ENCODE measurements at regions not wholly inside any gene's neighbourhood (a gene's known extent, or its start where the extent isn't known, plus 50 kb on each side); places are given as distances from the start of the nearest gene placed in this dataset.

DNA sequence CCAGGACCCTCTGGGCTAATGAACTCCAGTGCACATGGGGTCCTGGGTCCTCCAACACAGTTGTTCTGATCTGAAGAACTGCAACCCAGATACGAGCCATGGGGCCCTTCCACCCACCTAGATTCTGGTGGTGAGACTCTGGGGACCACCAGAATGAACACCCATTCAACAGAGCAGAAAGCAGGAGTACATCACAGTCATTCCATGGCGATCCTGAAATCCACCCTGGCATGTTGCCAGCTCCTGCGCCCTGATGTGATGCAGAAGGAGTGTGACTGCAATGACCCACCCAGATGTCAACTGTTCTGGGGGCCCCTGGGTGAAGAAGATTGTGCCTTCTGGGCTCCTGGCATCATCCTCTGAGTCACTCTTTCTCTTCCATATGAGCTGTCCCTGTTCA lies 211.6 kb downstream of the KIF26A start:
- peaks cover 22% of the 10 kb centered on the region for H3K27me3 Mint-ChIP-seq
- H3K4me1 Mint-ChIP-seq = no peaks in the 10 kb centered on the region
- H3K9me3 Mint-ChIP-seq = peaks cover 4 to 10% (median 7%) of the 10 kb centered on the region in 3 donors
- peaks cover 2% of the 10 kb centered on the region for H3K36me3 Mint-ChIP-seq
- H3K4me3 Mint-ChIP-seq = no peak overlapping the region
- no peak overlapping the region for H3K27ac Mint-ChIP-seq

DNA sequence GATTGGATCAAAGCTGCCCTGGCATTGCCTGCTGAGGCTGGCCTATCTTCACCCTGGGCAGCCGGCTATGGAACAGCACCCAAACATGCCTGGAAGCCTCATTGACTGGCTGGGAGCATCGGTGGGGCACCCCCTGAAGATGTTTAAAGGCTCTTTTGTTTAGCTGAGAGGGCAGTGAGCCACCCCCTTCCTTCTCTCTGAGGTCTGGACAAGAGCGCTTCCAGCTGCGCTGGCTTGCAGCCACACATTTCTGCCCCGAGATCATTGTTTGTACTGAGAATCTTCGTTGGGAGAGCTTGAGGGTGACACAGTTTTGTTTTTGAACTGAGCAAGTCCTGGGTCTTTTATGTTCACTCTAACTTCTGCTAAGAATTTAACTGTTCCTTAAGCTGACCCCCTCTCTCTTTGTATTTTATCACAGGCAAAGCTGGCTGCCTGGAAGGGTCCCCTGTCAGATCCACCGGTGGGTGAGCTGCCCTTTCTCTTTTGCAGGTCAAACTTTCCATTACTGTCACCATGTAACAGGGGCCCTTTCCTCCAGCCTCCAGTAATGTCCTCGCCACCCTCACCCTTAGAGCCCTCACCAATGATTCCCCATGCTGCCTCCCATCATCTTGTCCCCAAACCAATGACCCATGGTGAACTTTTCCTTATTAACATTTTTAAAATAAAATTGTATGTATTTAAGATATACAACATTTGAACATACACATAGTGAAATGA lies 212.2 kb downstream of the KIF26A start:
- H3K4me3 Mint-ChIP-seq = no peak overlapping the region
- H3K27ac Mint-ChIP-seq = no peak overlapping the region
- H3K4me1 Mint-ChIP-seq = no peaks in the 10 kb centered on the region
- peaks cover 2% of the 10 kb centered on the region for H3K36me3 Mint-ChIP-seq
- peaks cover 28% of the 10 kb centered on the region for H3K27me3 Mint-ChIP-seq
- peaks cover 4 to 10% (median 7%) of the 10 kb centered on the region in 3 donors for H3K9me3 Mint-ChIP-seq

DNA sequence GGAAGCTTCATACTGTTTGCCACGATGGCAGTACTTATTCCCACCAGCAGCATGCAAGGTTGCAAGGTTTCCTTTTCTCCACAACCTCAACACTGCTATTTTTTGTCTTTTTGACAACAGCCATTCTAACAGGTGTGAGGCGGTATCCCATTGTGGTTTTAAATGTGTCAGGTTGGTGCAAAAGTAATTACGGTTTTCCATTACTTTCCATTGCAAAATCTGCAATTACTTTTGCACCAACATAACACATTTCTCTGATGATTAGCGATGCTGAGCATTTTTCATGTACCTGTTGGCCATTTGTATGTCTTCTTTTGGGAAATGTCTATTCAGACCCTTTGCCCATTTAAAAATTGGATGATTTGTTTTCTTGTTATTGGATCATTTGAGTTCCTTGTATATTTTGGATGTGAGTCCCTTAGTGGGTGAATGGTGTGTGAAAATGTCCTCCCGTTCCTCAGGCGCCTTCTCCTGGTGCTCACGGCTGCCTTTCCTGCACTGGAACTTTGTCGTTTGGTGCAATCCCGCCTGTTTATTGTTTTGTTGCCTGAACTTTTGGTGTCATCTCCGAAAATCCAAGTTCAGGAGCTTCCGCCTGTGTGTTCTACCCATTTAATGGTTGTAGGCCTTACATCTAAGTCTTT lies 213.6 kb downstream of the KIF26A start:
- peaks cover 4 to 9% (median 7%) of the 10 kb centered on the region in 3 donors for H3K9me3 Mint-ChIP-seq
- no peaks in the 10 kb centered on the region for H3K4me1 Mint-ChIP-seq
- H3K27ac Mint-ChIP-seq = peak overlapping the region in 1 of 3 donors; percentile 43
- H3K27me3 Mint-ChIP-seq = peaks cover 21% of the 10 kb centered on the region
- H3K4me3 Mint-ChIP-seq = no peak overlapping the region
- H3K36me3 Mint-ChIP-seq = peaks cover 2% of the 10 kb centered on the region

DNA sequence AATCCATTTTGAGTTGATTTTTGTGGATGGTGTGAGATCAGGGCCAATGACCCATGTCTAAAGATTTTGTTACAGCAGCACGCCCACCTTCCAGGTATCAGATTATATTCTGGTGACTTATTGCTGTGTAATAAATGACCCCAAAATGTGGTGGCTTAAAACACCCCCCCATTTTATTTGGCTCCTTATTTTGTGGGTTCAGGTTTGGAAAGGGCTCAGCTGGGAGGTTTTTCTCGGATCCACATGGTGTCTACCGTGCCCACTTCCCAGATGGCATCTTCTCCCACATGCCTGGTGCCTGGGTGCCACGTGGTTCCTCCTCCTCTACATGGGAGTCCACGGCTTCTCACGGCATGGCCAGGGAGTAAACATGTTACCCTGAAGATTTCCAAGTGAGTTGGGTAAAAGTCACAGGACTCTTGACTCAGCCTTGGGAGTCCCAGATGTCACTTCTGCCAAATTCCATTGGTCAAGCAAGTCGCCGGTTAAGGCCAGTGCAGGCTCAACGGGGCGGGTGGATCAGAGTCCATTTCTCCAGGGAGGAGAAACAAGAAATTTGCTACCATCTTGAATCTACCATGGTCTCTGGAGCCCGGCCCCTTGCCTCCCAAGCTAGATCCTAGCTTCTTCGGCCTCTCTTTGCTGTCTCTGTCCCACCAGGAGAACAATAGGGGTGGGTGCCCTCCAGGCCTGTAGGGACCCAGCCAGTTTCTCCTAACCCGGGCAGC lies 214.3 kb downstream of the KIF26A start:
- H3K36me3 Mint-ChIP-seq = peaks cover 2% of the 10 kb centered on the region

DNA sequence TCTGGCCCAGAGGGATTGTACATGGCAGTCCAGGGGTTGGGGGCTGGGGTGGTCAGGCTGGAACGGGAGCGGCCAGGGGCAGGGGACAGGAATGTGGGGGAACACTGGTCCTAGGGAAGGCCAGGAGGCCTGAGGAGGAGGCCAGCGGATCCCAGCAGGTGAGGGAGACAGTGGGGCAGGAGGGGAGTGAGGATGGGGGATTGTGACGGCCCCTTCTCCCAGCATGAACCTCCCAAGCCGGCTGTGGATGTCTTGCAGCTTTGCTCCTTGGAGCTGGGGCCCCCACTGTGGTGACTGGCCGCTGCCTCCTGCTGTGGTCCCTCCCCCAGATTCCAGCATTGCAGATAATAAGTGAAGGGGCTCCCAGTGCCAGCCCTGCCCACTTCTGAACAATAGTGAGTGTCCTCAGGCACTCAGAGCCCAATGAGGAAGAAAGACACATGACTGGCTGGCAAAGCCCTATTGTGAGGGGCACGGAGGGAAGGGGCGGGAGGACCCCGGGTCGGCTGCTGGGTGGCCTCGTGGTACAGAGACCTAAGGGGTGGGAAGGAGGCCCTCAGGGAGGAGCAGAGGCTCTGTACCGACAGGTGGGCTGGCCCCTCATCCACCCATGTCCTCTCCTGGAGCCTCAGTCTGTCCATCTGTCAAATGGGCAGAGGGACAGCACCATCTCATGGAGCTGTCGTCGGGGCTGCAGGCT lies 215.0 kb downstream of the KIF26A start:
- no peak overlapping the region for H3K4me3 Mint-ChIP-seq
- H3K4me1 Mint-ChIP-seq = no peaks in the 10 kb centered on the region

More for the DNA sequence above, 214.3 kb downstream of the KIF26A start:
- H3K9me3 Mint-ChIP-seq = peaks cover 3 to 7% (median 5%) of the 10 kb centered on the region in 3 donors
- H3K27me3 Mint-ChIP-seq = peaks cover 22% of the 10 kb centered on the region
- no peak overlapping the region for H3K4me3 Mint-ChIP-seq
- no peaks in the 10 kb centered on the region for H3K4me1 Mint-ChIP-seq
- H3K27ac Mint-ChIP-seq = peak overlapping the region in 1 of 3 donors; percentile 43

DNA sequence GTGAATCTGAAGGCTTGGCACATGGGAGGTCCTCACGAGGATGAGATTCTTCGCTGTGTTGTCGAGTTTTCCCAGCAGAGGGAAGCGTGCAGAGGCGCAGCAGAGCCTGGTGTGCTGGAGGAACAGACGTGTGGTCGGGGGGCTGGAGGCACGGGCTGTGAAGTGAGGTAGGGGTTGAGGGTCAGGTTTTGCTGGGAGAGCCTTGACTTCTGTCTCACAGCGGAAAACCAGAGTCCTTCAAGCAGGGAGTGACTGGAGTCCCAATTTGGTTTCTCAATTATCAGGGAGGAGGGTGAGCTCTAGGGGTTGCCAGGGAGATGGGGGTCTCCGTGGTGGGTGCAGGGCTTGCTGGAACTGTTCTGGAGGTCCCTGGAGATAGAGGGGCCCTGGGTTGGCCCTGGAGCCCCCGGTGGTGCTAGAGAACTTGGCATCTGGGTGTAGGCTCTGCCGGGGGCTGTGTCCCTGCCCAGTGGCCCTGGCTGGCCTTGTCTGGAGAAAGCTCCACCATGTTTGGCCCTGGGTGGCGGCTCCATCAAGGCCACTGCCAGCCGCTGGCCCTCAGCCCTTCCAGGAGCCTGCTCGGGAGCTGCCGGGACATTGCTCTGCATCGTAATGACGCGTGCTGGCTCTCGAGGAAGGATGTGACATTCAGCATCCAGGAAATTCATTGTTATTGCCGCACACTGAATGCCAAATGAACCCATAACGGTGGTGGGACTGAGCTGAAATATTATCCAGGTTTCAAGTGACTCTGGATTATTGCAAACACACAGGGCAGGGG lies 215.7 kb downstream of the KIF26A start:
- H3K36me3 Mint-ChIP-seq = peaks cover 2% of the 10 kb centered on the region
- peaks cover 3 to 5% (median 4%) of the 10 kb centered on the region in 3 donors for H3K9me3 Mint-ChIP-seq
- H3K27me3 Mint-ChIP-seq = peaks cover 22% of the 10 kb centered on the region
- no peaks in the 10 kb centered on the region for H3K4me1 Mint-ChIP-seq
- H3K4me3 Mint-ChIP-seq = peak overlapping the region in 1 of 4 donors; percentile 30
- no peak overlapping the region for H3K27ac Mint-ChIP-seq

More for the DNA sequence above, 215.0 kb downstream of the KIF26A start:
- Mint-ChIP-seq H3K27me3 (peaks cover 22% of the 10 kb centered on the region), H3K9me3 (peaks cover 3 to 6% (median 5%) of the 10 kb centered on the region in 3 donors), H3K27ac (no peak overlapping the region), H3K36me3 (peaks cover 2% of the 10 kb centered on the region)

DNA sequence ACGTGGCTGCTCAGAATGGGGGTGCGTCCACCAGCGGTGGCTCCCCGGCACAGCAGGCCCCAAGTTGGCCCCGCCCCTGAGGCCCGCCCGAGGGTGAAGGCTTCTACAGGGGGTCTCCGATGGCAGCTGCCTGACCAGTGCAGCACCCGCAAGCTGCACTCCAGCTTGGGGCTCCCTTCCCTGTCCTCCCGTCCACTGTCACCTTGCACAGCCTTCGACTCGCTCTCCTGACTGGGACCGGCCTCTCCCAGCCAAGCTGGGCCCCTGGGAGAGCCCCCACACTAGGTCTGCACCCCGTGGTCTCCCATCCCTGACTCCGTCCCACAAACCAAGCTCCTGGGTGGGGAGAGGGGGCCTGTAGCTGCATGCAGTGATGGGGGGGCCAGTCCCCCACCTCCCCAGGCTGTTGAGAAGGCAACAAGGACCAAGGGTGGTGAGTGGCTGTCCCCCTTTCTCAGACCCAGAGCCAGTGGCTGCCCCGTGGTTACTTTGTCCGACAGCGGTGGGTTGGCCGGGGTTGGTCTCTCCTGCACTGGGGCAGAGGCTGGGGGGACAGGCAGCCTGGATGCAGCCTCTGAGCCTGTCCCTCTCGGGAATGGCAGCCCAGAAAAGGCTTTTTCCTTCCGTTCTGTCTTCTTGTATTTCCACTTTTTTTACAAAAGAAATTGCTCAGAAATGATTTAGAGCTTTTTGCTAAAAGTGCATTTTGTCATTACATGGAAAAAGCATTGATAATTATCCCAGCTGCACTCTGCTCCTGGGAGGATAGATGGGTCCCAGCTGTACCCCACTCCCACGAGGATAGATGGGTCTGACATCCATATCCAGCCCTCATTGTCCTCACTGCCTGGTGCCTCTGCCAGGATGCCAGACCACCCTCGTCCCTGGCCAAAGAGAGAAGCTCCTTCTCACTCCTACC lies 217.0 kb downstream of the KIF26A start:
- no peak overlapping the region for H3K27ac Mint-ChIP-seq
- no peaks in the 10 kb centered on the region for H3K4me1 Mint-ChIP-seq
- peaks cover 3 to 4% (median 3%) of the 10 kb centered on the region in 3 donors for H3K9me3 Mint-ChIP-seq
- no peak overlapping the region for H3K4me3 Mint-ChIP-seq
- H3K36me3 Mint-ChIP-seq = peaks cover 2% of the 10 kb centered on the region
- peaks cover 23% of the 10 kb centered on the region for H3K27me3 Mint-ChIP-seq

DNA sequence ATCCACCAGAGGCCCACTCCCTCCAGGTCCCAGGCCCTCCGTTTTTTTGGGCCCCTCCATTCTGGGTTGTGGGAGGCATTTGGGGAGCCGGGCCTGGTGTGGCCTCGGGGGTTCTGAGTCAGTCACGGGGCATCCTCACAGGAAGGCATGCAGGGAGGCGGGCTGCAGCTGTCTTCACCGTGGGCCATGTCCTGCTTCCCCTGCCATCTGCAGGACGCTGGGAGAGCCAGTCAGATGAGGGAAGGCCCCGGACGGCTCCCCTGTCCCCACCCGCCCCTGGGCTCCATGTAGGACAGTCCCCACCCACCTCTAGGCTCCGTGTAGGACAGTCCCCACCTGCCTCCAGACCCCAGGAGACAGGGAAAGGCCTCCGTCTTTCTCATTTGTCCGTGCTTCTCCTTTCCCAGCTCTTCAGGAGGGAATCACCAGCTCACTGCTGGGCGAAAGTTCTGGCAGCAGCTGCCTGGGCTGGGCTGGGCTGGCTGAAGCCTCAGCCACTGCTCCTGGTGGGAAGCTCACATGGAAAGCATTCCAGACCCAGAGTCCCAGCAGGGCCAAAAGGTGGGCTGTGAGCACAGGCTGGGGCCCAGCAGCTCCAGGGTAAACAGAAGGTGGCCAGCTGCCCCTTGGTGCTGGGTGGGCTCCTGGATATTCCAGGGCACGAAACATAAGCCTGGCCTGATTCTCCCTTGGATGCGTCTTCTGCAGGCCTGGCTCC lies 217.8 kb downstream of the KIF26A start:
- Mint-ChIP-seq H3K4me3 (no peak overlapping the region), H3K36me3 (peaks cover 2% of the 10 kb centered on the region), H3K9me3 (peaks cover 2 to 4% (median 3%) of the 10 kb centered on the region in 3 donors), H3K27ac (no peak overlapping the region), H3K4me1 (no peaks in the 10 kb centered on the region), H3K27me3 (peaks cover 24% of the 10 kb centered on the region)

DNA sequence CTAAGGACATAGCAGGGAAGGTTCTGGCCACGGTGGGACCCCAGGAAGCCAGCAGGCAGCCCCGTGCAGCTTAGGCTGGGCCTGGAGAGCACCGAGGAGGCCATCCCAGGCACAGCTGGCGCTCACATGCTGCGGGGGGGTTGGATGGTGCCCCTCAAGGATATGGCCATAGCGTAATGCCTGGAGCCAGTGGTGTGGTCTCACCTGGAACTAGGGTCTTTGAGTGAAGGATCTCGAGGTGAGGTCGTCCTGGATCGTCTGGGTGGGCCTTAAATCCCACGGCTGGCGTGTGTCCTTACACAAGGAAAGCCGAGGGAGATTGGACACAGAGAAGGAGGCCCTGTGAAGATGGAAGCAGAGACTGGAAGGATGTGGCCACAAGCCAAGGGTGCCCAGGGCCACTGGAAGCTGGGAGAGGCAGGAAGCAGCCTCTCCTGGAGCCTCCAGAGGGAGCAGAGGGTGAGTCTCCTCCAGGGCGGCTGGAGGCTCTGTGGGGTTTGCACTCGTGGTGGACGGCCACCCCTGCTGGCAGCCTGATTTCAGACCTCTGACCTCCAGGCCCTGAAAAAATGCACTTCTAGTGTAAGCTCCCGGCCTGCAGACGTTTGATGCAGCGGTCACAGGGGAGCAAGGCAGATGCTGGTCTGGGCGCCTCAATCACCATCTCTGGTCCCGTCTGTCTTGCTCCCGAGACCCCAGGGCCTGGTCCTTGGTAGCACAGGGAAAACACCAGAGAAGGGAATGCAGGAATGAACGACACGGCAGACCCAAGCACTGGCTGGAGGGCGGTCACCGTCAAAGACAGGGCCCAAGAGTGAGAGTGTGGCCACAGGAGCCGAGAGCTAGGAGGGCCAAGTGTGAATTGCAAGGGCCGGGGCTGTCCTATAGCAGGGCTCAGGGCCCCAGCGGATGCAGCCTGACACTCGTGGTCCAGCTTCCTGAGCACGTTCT lies 218.6 kb downstream of the KIF26A start:
- Mint-ChIP-seq H3K4me3 (no peak overlapping the region), H3K27me3 (peaks cover 24% of the 10 kb centered on the region), H3K36me3 (peaks cover 2% of the 10 kb centered on the region), H3K4me1 (no peaks in the 10 kb centered on the region), H3K27ac (no peak overlapping the region), H3K9me3 (no peaks in the 10 kb centered on the region)

DNA sequence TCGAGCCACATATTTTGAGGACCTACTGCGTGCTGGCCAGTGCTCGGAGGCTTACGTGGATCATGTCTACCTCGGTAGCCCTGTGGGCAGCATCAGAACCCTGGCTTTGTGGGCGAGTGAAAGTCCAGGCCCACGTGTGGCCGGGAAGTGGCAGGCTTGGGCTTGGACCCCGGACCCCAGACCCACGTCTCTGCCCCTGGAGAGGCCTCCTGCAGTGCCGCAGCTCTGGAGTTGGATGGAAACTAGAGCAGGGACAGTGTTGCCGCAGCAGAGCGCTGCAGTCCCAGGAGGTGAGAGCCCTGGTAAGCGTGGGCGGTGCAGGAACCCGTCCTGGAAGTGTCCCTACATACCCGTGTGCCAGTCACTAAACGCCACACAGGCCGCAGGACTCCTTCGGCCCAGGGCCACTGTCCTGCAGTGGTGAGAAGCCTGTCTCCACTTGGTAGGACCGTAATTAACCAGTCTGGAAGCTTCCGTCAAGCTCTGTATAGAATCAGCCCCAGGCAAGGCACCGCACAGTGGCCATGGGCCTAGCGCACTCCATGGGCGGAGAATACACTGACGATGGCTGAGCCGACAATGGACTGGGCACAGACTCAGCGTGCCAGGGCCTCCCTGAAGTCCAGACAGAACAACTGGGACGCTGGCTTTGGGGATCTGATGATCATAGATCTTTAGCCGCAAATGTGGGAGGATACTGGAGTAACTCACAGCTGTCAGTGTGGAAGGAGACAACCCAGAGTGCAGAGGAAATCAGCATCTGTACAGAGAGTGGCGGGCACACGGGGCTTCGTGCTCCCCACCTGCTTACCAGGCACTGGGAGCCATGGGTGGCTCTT lies 219.5 kb downstream of the KIF26A start:
- Mint-ChIP-seq H3K27ac (no peak overlapping the region), H3K36me3 (peaks cover 2% of the 10 kb centered on the region), H3K9me3 (no peaks in the 10 kb centered on the region), H3K27me3 (peaks cover 21% of the 10 kb centered on the region), H3K4me1 (no peaks in the 10 kb centered on the region), H3K4me3 (no peak overlapping the region)

DNA sequence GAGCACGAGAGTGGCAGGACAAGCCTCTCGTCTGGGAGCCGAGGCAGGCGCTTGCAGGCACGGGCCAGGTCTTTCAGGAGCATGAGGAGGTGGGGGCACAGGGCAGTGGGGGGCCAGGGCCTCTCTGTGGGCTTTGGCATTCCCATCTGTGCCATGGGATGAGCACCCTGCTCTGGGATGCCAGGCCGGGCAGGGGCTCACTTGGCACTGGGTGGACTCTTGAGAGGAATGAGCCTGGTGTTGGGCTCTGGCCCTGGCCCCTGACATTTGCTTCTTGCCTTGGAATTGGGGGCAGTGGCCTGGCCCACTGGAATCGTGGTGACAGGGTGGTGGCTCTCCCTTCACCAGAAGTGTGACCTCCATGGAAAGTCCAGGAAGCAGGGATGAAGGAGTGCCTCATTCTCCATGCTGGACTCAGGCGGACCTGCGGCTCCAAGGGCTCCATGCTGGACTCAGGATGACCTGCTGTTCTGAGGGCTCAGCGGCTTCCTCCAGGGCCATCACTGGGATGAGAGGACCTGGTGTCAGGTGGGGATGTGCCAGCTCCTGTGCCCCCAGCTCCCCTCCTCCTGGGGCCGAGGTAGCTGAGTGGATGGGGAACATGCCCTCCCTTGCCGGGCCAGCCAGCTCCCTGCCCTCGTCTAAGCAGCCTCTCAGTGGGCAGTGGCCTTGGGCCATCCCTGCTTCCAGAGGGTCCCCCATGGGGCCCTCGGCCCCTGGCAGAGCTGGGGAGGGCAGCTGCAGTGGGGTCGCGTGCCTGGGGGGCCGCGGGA lies 220.3 kb downstream of the KIF26A start:
- Mint-ChIP-seq H3K27me3 (peaks cover 17% of the 10 kb centered on the region), H3K27ac (no peak overlapping the region), H3K36me3 (peaks cover 2% of the 10 kb centered on the region), H3K9me3 (no peaks in the 10 kb centered on the region), H3K4me1 (no peaks in the 10 kb centered on the region), H3K4me3 (no peak overlapping the region)
